Myocyte (in vitro differentiated cells): ENCODE measurements at regions not wholly inside any gene's neighbourhood (a gene's known extent, or its start where the extent isn't known, plus 50 kb on each side); places are given as distances from the start of the nearest gene placed in this dataset.

ENCODE experiments used
- DNase-seq: peaks from one replicate; pipeline ENCODE4 v3.0.0-alpha.2; 2012; ENCODE audit warnings: low read depth

DNA sequence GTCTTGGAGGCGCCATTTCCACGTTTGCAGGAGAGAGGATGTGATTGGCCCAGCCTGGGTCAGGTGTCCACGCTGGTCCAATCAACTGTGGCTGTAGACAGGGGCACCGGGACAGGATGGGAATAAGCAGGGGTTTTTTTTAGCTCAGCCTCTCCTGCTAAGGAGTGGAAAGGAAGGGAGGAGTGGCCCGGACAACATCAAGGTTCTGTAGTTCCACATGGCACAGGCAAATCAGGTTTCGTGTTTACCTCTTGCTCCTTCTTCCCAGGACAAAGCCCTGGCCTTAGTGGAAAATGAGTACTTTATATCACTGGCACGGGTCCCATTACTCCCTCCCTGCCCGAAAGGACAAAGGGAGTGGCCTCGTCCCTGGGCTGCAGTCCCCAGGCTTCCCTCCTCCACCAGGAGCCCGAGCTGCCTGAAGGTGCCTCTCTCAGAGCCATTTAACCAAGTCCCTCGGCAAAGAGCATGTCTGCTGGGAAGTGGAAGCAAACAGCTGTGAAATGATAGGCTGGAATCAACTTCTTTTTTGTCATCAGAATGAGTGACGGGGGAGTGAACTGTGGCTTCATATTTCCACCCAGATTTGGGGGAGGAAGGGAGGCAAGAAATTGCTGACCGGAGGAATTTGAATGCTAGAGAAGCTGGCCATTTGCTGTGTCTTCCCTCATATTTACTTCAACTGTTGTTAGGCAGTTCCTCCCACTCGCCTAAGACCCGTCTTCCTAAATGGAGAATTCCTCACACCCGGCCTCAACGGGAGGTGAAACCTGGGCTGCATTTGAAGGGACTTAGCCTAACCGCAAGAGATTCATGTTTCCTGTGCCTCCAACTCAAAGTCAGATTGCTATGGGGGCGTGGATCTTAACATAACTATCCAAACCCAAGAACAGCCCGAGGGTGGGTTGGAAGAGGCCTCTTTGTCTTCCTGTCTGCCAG, 84.9 kb upstream of the SLC44A3 start:
- peak; percentile 65 for DNase-seq

DNA sequence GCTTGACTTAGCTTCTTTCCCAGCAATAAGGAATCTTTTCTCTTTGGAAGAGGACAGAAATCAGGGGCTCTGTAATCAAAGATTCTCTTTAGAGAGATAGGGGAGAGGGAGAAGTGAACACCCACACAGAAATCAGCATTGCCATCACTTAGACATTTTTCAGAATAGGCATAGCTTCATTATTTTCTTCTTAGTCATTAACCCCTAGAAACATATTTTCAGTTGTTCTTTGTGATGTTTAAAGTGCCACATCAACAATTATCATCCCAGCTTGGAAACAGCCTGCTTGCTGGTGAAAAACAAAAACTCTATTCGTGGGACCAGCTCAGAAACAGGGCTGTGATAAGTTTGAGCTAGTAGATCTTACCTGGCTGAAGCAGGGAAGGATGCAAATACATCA, 88.3 kb upstream of the SLC44A3 start:
- DNase-seq, result no peak

DNA sequence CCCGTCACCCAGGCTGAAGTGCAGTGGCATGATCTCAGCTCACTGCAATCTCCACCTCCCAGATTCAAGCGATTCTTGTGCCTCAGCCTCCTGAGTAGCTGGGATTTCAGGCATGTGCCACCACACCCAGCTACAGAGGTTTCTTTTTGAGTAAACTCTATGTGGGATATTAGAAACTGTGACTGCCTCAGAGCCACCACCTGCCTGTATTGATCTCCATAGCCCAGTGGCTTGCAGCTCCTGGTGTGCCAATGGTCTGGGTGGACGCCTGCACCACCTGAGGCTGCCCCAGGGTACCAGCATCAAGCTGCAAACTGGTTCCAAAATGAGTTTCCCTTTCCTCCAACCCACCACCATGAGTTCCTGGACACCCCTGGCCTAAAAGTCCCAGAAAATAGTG, 89.7 kb upstream of the SLC44A3 start:
- DNase-seq, result no peak

DNA sequence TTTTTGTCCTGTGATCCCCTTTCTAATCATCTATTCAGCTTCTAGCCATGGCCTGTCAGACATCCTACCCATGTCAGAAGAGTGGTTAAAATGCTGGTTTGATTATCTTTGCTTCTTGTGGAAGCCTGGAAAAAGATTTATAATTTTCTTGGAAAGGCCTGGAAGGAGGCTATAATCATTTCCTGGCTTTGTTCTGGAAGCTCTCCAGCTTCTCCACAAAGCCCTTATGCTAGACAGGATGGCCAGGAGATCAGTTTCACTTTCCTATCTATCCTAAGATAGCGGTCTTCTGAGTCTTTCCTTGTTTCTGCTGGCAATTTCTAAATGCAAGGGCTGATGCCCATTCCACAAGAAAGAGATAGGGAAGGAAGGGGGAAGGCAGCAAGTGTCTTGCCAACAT, 90.9 kb upstream of the SLC44A3 start:
- DNase-seq, result peak; percentile 49

DNA sequence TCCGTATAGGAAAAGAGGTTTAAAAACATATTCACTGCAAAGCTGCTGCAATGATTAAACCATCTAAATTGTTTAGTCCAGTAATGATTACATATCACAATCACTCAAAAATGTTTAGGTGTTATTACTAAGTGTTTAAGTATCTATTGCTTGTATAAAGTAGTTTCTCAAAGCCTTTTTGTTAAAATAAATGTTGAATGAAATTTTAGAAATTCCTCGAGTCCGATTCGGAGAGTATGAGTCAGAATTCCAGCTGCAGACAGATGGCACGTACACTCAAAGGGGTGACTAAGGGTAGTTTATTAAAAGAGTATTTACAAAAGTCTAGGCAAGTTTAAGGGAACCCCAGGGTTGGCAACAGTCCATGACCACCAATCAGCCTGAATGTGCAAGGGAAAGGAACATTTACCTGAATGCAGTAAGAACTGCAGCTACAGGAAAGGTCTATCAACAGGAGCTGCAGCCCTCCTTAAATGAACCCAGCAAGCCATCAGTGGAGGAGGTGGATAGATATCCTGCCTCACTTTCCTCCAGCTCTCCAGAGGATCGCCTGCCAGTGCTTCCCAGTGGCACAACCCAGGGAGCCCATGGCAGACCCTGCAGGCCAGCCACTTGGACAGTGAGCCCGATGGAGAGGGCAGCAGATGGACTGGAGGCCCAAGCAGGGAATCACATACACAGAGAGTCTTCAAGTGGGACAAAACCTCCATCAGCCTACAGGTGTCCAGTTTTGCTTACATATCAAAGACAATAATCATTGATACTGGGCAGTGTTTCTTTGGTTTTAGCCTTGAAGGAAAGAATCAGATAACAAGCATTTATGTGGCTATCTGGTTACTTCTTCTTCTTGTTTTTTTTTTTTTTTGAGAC, 92.1 kb upstream of the SLC44A3 start:
- DNase-seq, result peak; percentile 65

DNA sequence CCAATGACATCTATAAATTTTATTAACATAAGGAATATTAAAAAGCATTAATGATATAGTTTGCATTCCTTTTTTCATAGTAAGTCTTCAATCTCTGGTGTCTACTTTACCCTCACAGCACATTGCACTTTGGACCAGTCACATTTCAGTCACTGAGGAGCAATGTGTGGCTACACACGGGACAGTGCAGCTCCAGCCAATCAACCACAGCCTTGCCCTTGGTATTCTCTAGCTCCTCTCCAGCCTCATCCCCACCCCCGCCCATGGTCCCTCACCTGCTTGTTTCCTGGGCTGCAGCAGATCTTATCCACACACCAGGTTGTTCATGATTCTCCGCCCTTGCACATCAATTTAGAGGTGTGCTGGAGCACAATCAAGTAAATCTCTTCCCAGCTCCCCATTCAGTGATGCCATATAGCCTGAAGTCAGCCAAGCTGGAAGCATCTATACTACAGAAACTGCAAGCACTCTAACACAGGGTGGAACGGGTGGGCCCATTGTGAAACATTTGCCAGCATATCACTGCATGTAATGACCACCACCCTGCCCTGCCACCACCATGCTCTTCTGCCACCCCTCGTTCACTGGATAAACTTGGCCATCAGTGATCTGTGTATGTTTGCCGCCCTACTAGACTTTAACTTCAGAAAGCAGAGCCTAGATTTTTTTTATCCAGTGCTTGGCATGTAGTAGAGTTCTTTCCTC, 93.0 kb upstream of the SLC44A3 start:
- no peak for DNase-seq

DNA sequence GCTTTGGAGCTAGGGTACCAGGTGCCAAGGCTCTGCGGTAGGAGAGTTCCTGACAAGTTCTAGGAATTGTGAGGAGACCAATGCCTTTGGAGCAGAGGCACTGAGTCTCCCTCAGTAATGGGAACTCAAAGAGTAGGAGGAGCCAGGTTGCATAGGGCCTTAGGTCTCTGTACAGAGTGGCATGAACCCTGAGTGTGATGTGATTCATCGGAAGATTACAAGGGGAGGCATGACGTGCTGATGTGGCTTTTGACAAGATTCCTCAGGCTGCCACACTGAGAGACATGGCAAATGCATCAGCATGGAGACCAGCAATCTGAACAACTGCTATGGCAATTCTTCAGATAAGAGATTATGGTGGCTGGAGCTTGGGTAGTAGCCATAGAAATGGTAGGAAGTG, 94.6 kb upstream of the SLC44A3 start:
- peak; percentile 83 for DNase-seq

DNA sequence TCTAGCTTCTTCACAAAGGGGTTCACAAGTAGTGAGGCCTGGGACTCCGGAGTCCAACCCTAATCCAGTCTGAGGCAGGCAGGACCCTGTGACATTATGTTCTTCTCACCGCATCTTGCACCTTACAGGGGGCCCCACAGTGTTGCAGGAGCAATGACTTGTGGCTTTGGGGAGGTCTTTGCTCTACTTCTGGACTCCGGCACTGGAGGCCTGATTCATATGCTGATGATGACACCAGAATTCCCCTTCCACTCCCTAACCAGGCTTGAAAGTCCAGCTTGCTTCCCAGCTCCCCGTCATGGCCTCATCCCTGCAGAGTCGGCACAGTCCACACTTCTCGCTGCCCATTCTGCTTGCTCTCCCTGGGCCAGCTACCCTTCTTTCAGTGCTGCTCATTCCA, 96.3 kb upstream of the SLC44A3 start:
- DNase-seq, result no peak

DNA sequence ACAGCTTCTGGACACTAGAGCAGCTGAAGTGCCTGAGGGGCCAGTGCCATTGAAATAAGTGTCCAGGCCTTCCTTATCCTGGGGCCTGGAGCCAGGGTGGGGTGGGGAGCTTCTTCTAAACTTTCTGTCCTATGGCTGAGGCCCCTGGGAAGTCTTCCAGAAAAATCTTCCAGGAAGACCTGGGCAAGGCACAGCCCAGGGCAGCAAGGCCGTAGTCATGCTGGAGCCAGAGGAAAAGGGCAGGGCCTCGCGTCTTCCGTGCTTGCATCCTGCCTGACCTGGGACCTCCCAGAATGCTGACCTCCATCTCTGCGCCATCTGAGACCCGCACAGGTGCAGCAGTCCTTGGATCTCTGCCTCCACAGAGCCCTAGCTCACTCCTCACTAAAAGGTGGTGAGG, 96.7 kb upstream of the SLC44A3 start:
- DNase-seq, result no peak

DNA sequence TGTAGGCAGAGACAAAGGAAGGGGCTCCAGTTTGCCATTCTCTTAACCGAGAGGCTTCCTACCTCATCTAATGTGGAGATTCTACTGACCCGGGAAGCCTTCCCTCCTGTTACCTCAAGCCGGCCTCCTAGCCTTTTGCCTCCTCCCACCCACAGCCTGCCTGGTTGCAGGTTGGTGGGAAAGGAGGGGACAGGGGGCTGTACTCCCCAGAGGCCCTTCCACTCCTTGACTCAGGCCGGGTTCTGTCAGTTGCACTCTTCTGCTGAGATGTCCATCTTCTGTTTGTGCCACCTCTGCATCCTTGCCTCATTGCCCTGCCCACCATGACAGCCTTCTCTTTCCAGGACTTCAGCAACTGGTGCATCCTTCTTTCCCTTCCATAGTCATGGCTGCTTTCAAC, 98.0 kb upstream of the SLC44A3 start:
- DNase-seq, result no peak

DNA sequence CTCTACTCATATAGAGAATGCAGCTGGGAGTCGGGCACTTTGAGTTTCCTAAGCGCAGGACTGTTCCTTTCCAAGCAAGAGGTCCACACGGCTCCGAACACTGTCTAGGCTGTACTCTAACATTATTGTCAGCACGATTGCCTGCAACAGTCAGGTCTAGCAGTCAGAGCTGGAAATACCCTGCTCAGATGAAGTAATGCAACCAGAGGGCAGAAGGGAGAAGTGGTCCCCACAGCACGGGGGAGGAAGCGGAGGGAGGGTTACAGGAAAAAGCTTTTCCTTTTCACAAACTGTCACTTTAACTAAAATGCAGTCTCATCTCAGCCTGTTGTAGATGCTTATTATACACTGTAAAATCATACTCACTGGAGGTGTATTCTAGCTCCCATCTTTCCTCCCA, 98.9 kb upstream of the SLC44A3 start:
- no peak for DNase-seq

DNA sequence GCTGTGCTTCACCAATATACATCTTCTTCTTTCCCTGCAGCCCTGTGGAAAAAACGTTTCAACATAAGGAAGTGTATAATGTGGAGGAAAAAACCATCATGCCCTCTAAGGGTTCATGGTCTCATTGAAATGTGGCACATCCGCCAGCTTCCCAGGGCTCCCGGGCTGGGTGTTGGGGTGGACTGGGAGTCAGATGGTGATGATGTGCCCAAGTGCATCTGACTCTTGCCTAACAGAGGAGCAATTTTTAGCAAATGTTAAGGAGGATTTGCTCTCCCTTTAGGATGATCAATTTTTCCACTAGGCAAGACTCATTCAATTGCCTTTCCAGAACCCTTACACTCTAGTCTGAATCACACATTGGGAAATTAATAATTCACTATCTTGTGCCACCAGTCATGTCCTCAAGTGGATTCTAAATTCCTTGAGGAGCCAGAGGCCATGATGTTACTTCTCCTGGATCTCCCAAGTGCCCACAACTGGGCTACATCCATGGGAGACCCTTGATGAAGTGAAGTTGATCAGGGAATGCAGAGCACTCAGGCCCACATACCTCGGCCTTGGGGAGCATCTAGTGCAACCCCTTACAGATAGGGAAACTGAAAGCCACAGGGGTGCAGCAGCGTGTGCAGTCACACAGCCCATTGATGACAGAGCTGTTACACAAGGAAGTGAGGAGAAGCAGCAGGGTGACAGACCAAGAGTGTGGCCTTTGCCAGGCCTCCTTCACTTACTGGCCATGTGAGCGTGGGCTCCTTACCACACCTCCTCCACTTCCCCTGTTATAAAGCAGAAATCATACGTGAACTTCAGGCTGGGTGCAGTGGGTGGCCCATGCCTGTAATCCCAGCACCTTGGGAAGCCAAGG, 100.0 kb upstream of the SLC44A3 start:
- no peak for DNase-seq

DNA sequence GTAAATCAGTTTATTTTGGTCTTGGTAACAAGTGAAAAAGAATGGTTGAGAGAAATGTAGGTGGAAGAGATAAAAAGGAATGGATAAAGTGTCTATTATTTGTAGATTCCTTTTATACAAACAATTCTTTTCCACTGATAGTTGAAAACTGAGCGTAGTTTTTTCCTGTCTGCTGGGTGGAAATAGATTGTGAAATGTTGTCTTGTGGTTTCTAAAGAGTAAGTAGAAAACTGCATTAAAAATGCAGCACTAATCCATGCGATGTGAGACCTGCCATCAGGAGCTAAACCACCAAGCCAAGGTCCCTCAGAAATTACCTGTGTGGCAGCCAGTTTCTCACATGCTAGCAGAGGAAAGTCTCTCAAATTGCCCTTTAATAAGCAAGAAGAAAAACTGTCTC, 103.2 kb upstream of the SLC44A3 start:
- DNase-seq, result no peak

DNA sequence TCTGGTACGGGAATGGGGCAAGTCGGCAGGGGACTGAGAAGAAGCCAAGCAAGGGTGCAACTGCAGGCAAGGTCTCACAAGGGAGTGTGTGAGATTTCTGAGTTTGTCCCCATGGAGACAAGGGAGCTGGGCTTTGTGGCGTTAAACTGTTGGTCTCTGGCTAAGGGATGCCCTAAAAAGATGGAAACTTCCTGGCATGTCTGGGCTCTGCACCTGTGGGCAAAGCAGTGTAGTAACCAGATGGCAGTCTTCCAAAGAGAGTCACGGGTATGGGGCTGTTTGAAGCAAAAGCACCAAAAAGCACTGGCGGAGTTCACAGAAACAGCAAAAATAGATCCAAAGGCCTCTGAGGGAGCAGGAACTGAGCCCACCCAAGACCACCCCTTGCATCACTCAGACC, 104.8 kb upstream of the SLC44A3 start:
- DNase-seq, result no peak

DNA sequence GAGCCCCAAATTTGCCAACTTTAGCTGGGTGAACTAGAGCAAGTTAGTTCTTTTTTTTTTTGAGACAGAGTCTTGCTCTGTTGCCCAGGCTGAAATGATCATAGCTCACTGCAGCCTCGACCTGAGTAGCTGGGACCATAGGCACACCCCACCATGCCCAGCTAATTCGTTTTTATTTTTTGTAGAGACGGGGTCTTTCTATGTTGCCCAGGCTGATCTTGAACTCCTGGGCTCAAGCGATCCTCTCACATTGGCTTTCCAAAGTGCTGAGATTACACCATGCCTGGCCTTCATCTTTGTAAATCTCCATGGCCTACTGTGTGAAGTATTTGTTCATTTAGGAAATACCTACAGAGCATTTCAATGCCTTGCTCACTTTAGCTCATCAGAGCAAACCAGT, 105.6 kb upstream of the SLC44A3 start:
- DNase-seq, result no peak

DNA sequence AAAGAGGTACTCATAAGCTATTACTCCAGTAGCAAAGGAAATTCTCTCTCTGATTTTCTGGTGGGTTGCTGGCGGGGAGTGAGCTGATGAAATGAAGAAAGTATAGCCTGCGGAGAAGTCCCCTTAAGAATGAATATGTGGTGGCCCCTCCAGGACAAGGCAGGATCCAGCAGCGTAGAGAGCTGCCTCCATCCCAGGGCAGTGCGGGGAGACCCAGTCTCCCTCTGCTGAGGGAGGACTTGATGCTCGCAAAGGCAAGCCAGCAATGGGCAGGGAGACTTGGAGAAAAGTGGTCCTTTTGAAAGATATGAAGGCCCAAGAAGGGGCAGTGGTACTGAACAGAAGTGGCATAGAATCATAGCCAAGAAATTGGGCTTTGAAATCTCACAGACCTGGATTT, 106.0 kb upstream of the SLC44A3 start:
- DNase-seq, result no peak

DNA sequence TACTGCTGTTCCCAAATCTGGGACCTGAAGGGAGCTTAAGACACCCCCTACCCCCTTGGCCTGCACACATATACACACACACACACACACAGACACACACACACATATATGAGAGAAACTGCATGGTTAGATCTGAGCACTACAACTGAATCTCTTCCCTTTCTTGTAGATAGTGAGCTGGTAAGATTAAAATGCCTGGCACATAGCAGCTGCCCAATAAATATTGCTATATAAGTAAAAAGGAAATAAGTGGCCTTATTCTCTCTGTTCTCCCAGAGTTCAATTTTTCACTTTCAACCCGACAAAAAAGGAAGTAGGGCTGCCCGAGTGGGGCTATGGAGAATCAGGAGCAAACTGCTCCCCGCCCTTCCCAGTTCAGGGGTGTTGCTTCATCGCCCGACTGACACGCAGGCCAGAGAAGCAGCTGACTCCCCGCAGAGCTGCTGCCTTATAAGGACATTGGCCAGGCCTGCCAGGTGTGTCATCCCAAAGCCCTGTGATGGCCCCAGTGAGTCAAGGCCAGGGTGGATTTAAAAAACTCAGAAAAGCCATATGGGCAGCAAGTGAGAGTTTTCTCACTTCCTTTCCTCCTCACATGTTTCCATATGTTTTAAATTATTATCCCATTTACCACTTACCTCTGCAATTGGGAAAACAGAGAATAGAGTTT, 106.5 kb upstream of the SLC44A3 start:
- DNase-seq, result peak; percentile 90

DNA sequence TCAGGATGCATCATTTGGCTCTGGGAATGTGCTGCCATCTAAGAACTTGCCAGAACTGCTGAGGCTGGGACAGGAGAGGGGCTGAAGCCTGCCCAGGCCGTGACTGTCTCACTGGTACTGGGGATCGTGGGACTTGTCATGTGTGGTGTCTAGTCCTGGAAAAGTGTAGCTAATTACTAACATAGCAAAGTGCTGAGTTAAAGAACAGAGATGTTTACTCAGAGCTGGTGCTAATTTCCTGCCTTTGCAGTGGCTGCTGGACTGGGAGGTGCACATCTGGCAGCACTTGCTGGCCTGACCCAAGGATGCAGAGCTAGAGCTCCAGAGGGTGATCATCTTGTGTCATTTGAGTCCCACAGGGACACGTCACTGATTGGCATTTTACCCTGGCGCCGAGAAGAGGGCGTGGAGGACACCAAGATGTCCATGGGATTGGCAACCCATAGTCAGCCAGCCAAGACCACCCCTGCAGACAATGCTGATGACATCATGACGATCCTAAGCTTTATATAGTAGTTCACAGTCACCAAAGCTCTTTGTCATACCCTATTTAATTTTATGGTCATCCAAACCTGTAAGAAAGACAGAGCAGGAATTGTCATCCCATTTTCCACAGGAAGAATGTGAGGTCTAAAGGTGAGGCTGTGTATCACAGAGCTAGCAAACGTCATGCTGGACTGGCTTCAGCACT, 110.1 kb upstream of the SLC44A3 start:
- DNase-seq, result no peak

DNA sequence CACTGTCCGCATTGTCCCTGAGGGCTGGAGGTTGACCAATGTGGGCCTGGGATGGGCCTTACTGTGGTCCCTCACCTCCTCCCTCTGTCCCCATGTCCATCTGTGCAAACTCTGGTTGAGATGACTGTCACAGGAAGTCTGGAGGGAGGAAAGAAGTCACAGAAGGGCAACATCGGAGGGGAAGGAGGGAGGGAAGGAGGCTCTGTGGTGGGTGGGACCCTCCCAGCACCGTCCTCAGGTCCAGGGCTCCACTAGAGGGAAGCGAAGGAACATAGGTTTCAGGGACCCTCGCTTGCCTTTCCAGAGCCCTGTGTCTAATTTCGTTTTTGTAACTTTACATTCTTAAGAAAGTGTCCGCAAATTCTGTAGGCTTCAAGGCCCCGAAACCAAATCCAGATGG, 111.3 kb upstream of the SLC44A3 start:
- DNase-seq, result no peak

DNA sequence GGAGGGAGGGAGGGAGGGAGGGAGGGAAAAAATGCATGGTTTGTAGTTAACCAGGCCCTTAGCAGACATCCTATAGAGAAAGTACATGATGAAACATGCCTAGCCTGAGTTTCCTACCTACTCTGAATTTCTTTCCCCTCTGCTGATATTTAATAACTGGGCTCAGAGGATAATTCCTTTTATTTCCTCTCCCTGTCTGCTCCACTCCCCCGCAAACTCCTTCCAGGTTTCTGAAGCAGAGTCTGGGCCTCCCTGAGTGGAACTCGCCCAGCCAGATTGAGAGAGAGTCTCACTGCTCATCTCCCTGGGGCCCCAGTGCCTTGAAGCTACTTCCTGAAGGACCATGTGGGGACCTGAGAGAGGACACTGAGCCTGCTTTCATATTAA, 111.9 kb upstream of the SLC44A3 start:
- DNase-seq, result no peak
